Skeletal muscle satellite cell (primary cell): ENCODE measurements at regions not wholly inside any gene's neighbourhood (a gene's known extent, or its start where the extent isn't known, plus 50 kb on each side); places are given as distances from the start of the nearest gene placed in this dataset.

Experiments used
- H3K27me3 ChIP-seq: 2 replicates; pipeline ENCODE4 v1.7.0; 2013; ENCODE audit warnings: low read length; ENCODE audit not compliant: control insufficient read depth, insufficient read depth
- H3K36me3 ChIP-seq: 2 replicates; pipeline ENCODE4 v1.7.0; 2013; ENCODE audit warnings: mild to moderate bottlenecking, control low read depth, low read length; ENCODE audit not compliant: insufficient read depth
- H3K4me1 ChIP-seq: 2 replicates; pipeline ENCODE4 v1.7.0; 2013; ENCODE audit warnings: low read length; ENCODE audit not compliant: control insufficient read depth, insufficient read depth
- H3K4me2 ChIP-seq: 2 replicates; pipeline ENCODE4 v1.7.0; 2013; ENCODE audit warnings: mild to moderate bottlenecking, low read length
- H3K4me3 ChIP-seq: 2 replicates; pipeline ENCODE4 v1.7.0; 2013; ENCODE audit warnings: low read length
- H3K9ac ChIP-seq: 2 replicates; pipeline ENCODE4 v1.7.0; 2013; ENCODE audit warnings: mild to moderate bottlenecking, low read depth, low read length, moderate library complexity
- H3K9me3 ChIP-seq: replicated peaks from 2 replicates; pipeline ENCODE4 v1.7.0; 2013; ENCODE audit warnings: mild to moderate bottlenecking, control low read depth, low read length

DNA sequence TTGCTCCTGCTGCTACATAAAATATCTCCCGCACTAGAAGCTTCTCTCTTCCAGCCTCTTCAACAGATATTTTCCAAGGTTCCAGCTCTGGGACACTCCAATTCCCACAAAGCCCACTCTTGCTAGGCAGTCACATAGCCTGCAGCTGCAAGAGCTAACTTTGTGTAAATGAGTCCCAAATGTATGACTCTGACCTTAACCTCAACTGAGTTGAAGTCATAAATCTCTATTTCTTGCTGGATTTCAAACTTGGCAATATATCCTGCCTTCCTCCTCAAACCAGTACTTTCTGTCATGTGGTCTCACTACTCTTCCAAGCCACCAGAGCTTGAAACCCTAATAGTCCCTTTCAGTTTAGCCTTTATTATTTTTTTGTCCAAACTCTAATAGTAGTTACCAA, 315.4 kb upstream of the GRIA3 start:
- Histone ChIP-seq H3K36me3 (no peaks in the 10 kb centered on the region), H3K9ac (no peak overlapping the region), H3K27me3 (no peaks in the 10 kb centered on the region), H3K4me2 (no peak overlapping the region), H3K4me1 (peaks cover 11% of the 10 kb centered on the region), H3K4me3 (no peak overlapping the region), H3K9me3 (no peaks in the 10 kb centered on the region)

DNA sequence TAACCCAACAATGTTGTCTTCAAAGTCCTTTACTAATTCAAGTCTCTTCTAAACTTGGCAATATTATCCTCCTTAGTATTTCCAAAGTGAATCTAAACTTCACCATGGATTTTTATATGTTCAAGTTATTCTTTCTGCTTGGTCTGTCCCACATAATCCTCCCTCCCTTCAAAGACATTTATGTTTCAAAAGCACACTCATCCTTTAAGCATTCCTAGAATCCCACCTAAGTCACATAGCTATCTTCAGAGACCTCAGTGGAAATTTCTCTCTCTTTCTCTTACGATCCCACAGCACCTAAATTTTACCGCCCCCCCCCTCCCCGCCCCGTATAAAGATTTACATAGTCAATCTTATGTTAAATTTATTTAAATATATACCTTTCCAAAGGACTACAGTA, 314.9 kb upstream of the GRIA3 start:
- H3K4me3 ChIP-seq: no peak overlapping the region
- no peak overlapping the region for H3K4me2 ChIP-seq
- H3K4me1 ChIP-seq: peaks cover 11% of the 10 kb centered on the region

DNA sequence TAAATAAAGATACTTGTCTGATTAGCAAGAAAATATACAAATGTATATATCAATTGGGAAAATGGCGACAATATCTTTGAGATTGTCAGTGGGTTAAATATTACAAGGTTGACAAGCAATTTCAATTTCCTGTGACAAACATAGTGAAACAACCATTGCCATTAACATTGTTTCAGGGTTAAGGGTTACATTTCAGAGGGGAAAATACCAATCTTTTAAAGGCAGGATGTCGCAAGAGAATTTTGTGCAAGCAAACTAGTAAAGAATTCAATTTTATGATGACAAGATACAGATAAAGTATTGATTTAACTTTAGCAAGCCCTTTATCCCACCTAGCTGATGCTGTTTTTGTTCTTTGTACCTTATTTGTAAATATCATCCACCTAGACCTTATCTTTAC, 305.8 kb upstream of the GRIA3 start:
- no peaks in the 10 kb centered on the region for H3K27me3 ChIP-seq
- no peaks in the 10 kb centered on the region for H3K4me1 ChIP-seq

More for the DNA sequence above, 314.9 kb upstream of the GRIA3 start:
- Histone ChIP-seq H3K27me3 (no peaks in the 10 kb centered on the region), H3K36me3 (no peaks in the 10 kb centered on the region), H3K9me3 (no peaks in the 10 kb centered on the region), H3K9ac (no peak overlapping the region)

GRCh38 chrX:122880952-122881351, 303.1 kb upstream of the GRIA3 start:
- Histone ChIP-seq H3K4me3 (no peak overlapping the region), H3K36me3 (no peaks in the 10 kb centered on the region), H3K4me2 (no peak overlapping the region), H3K27me3 (no peaks in the 10 kb centered on the region), H3K9me3 (no peaks in the 10 kb centered on the region), H3K9ac (no peak overlapping the region), H3K4me1 (no peaks in the 10 kb centered on the region)

More for the DNA sequence above, 305.8 kb upstream of the GRIA3 start:
- Histone ChIP-seq H3K9ac (no peak overlapping the region), H3K9me3 (no peaks in the 10 kb centered on the region), H3K36me3 (no peaks in the 10 kb centered on the region), H3K4me3 (no peak overlapping the region), H3K4me2 (no peak overlapping the region)

DNA sequence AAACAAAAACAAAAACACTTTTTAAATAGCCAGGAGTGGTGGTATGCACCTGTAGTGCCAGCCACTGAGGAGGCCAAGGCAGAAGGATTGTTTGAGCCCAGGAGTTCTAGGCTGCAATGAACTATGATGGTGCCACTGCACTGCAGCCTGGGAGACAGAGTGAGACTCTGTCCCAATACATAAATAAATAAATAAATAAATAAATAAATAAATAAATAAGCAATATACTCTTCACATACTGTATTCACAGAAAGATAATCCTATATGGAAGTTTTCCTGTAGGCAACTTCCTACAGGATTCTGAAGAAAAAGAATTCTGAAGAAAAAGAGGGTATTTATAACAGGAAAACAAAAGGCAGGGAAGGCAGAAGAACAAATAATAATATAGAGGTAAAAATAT, 293.3 kb upstream of the GRIA3 start:
- no peaks in the 10 kb centered on the region for H3K36me3 ChIP-seq
- H3K9ac ChIP-seq: no peak overlapping the region
- H3K9me3 ChIP-seq: no peaks in the 10 kb centered on the region
- H3K4me3 ChIP-seq: no peak overlapping the region
- no peaks in the 10 kb centered on the region for H3K27me3 ChIP-seq
- no peaks in the 10 kb centered on the region for H3K4me1 ChIP-seq
- no peak overlapping the region for H3K4me2 ChIP-seq

- no peaks in the 10 kb centered on the region for H3K36me3 ChIP-seq
- H3K9ac ChIP-seq: no peak overlapping the region
- no peaks in the 10 kb centered on the region for H3K27me3 ChIP-seq
- H3K4me1 ChIP-seq: no peaks in the 10 kb centered on the region
- H3K4me2 ChIP-seq: no peak overlapping the region
- no peak overlapping the region for H3K4me3 ChIP-seq
- H3K9me3 ChIP-seq: no peaks in the 10 kb centered on the region
These were observed 277.4 kb upstream of the GRIA3 start for GRCh38 chrX:122906726-122907125.

GRCh38 chrX:122907375-122907774, 276.7 kb upstream of the GRIA3 start:
- H3K4me1 ChIP-seq: no peaks in the 10 kb centered on the region
- no peak overlapping the region for H3K4me2 ChIP-seq
- no peaks in the 10 kb centered on the region for H3K36me3 ChIP-seq
- H3K9me3 ChIP-seq: no peaks in the 10 kb centered on the region
- H3K4me3 ChIP-seq: no peak overlapping the region
- H3K27me3 ChIP-seq: no peaks in the 10 kb centered on the region
- H3K9ac ChIP-seq: no peak overlapping the region

GRCh38 chrX:122910697-122911096, 273.4 kb upstream of the GRIA3 start:
- Histone ChIP-seq H3K27me3 (no peaks in the 10 kb centered on the region), H3K4me3 (no peak overlapping the region), H3K4me1 (no peaks in the 10 kb centered on the region), H3K9me3 (no peaks in the 10 kb centered on the region), H3K9ac (no peak overlapping the region), H3K36me3 (no peaks in the 10 kb centered on the region), H3K4me2 (no peak overlapping the region)

- H3K36me3 ChIP-seq: no peaks in the 10 kb centered on the region
- no peak overlapping the region for H3K9ac ChIP-seq
- H3K4me3 ChIP-seq: no peak overlapping the region
- H3K27me3 ChIP-seq: no peaks in the 10 kb centered on the region
- H3K9me3 ChIP-seq: no peaks in the 10 kb centered on the region
- H3K4me1 ChIP-seq: no peaks in the 10 kb centered on the region
- no peak overlapping the region for H3K4me2 ChIP-seq
These were observed 270.9 kb upstream of the GRIA3 start for GRCh38 chrX:122913134-122913533.

DNA sequence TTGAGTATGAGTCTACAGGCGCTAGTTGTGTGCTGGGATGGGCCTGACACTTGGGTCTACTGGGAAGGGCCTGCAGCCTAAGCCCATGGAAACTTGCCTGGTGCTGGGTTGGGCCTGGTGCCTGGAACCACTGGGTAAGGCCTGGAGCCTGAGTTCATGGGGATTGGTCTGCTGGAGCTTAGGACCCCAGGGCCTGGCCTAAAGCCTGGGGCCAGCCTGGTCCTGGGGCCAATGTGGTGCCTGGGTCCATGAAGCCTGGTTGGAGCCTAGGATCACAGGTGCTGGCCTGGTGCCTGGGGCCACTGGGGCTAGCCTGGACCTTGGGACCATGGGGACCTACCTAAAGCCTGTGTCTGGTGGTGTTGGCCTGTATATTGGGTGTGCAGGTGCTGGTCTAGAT, 270.3 kb upstream of the GRIA3 start:
- no peak overlapping the region for H3K4me3 ChIP-seq
- H3K4me2 ChIP-seq: no peak overlapping the region
- H3K27me3 ChIP-seq: no peaks in the 10 kb centered on the region
- H3K4me1 ChIP-seq: no peaks in the 10 kb centered on the region
- no peaks in the 10 kb centered on the region for H3K36me3 ChIP-seq
- no peak overlapping the region for H3K9ac ChIP-seq
- no peaks in the 10 kb centered on the region for H3K9me3 ChIP-seq

DNA sequence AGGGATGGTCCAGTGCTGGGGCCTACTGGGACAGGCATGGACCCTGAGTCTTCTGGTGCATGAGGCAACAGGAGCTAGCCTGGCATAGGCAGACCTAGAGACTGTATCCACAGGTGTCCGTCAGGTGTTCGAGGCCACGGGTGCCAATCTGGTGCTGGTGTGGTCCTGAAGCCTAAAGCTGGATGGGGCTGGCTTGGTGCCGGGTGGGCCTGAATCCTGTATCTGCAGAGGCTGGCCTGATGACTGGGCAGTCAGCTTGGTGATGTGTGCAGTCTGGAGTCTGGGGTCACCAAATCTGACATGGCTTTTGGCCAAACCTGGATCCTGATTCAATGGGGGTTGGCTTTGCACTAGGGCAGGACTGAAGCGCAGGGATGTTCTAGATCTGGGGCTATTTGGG, 269.8 kb upstream of the GRIA3 start:
- Histone ChIP-seq H3K27me3 (no peaks in the 10 kb centered on the region), H3K36me3 (no peaks in the 10 kb centered on the region), H3K9me3 (no peaks in the 10 kb centered on the region), H3K4me3 (no peak overlapping the region), H3K9ac (no peak overlapping the region), H3K4me2 (no peak overlapping the region), H3K4me1 (no peaks in the 10 kb centered on the region)

DNA sequence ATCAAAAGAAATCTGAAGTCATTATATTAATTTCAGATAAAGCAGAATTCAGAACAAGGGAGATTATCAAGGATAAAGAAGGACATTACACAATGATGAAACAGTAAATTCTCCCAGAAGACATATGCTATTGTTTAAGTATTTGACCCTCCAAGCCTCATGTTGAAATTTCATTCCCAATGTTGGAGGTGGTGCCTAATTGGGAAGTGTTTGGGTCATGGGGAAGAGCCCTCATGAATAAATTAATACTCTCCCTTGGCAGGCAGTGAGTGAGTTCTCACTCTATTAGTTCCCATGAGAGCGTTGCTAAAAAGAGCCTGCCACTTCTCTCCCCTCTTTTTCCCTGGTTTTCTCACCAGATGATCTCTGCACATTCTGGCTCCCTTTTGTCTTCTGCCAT, 249.9 kb upstream of the GRIA3 start:
- H3K9ac ChIP-seq: no peak overlapping the region
- no peaks in the 10 kb centered on the region for H3K9me3 ChIP-seq
- no peaks in the 10 kb centered on the region for H3K36me3 ChIP-seq
- no peak overlapping the region for H3K4me2 ChIP-seq
- H3K27me3 ChIP-seq: no peaks in the 10 kb centered on the region
- no peaks in the 10 kb centered on the region for H3K4me1 ChIP-seq
- no peak overlapping the region for H3K4me3 ChIP-seq
